ENCODE measurements at regions not wholly inside any gene's neighbourhood (a gene's known extent, or its start where the extent isn't known, plus 50 kb on each side); places are given as distances from the start of the nearest gene placed in this dataset.

DNA sequence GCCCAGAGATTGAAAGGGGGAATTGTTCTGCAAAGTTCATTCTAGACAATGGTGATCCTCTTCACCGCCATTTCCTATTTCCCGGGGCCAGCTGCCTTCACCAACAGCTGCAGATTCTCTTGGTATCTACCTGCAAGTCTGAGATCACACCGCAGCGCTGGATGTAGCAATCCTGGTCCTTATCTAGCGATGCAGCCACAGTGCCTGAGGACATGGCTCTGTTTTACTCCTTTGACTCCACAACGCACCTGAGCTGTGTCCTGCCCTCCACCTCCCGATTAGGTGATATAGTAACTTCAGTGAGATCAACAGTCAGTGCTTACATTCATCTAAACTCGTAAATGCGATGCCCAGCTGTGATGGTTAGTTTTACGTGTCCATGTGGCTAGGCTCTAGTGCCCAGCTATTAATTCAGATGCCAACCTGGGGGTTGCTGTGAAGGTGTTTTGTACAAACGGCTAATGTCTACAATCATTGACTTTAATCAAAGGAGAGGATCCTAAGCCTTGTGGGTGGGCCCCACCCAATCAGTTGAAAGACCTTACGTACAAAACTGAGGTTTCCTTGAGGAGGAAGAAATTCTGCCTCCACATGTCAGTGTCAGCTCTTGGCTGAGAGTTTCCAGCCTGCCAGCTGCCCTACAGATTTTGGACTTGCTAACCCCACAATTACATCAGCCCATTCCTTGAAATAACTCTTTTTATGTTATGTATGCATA is 189.8 kb downstream of the SH3BP4 start:
- no peak for DNase-seq

DNA sequence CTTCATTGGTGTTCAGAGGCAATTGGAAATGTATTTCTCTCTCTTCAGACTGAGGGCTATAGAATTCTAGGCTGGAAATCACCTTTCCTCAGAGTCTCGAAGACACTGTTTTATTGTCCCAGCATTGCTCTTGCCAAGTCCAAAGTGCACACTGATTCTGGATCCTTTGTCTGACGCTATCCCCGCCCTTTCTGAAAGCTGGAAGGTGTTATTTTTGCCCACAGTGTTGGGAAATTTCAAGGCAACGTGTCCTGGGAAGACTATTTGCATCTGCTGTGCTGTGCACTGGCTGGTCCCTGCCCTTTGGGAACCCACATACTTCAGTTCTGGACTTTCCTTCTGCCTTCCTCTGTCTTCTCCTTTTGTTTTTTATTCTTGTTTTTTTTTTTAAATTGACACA is 190.8 kb downstream of the SH3BP4 start:
- DNase-seq, result no peak

GRCh38 chr2:235143789-235144188 is 192.0 kb downstream of the SH3BP4 start:
- no peak for DNase-seq

- no peak for DNase-seq
Measured at GRCh38 chr2:235144291-235144690, 192.5 kb downstream of the SH3BP4 start.

GRCh38 chr2:235146206-235146605 is 194.4 kb downstream of the SH3BP4 start:
- no peak for DNase-seq

DNA sequence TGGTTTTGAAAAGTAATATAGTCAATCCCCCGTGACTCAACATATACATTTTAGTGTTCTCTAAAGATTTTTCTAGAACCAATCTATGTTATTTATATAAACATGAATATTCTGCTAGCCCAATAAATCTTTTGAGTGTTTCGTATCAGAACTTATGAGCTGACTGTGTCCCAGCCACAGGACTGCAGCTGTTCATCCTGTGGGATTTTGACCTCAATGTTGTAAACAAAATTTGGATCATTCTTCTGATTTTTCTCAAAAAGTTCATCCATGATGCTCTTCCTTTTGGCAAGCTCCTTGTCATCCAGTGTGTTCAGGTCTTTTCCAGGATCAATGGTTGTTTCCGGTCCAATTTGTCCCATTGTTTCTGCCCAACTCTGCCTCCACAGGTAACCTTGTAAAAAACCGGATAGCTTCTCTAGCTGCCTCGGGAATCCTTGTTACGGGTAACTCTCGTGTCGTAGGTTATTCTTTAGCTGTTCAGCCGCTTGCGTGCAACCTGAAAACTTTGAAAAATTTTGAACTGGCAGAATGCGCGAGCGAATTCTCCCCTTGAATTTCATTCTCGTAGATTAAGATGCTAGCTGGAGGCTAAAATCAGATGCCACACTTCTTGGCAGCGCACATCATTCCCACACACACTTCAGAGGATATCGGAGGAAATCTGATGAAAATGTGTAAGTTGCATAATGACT is 195.2 kb downstream of the SH3BP4 start:
- no peak for DNase-seq

DNA sequence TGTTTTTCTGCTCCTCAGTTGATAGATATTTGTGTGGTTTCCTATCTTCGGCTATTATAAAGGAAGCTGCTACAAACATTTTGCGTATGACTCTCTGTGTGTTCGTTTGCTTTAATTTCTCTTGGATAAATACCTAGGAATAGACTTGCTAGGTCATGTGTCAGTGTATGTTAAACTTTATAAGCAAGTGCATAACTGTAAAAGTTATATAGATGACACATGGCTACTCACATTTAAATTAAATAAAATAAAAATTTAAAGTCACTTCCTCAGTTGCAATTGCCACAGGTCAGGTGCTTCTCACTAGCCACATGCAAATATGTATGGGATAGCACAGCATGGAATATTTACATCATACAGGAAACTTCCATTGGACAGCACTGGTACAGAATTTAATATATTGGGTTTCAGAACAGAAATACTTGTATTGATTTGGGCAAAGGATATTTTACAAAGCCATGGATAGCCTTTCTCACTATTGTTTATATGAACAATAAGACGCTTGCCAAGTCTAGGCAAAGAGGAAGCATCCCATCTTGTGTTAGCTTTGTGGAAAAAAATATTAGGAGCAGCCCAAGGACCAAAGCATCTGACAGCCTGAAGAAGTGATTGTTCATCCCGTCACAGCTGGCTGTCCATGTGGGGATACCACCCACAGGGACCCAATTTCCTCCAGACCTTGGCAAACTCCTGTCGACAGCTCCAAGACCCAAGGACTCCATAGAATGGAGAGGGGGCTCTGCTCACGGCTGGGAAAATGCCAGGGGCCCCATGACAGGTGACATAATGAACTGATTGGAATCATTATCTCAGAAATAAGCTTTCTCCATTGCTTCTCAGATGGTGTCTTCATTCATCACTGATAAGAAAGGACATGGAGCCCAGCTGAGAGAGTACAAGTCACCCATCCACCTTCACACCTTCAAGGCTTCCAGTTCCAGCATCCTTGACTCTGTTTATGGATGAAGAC is 196.7 kb downstream of the SH3BP4 start:
- no peak for DNase-seq

DNA sequence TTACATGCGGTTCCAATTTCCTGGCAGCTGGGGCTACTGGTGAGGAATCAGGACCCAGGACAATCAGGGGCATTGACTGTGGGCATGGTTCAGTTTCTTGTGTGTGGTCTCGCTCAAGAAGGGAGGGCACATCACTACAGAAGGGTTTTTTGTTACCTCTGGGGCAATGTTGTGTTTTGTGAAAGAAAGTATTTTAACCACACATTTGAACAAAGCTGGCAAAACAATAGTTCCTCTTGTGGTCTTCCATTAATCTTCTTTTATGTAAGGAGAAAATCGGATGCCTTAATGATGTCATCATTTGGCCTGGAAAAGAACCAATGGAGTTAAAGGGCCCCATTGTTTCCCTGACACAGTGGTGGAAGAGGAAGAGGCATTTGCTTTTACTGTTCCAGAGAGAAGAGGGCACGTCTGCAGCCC is 197.4 kb downstream of the SH3BP4 start:
- no peak for DNase-seq

DNA sequence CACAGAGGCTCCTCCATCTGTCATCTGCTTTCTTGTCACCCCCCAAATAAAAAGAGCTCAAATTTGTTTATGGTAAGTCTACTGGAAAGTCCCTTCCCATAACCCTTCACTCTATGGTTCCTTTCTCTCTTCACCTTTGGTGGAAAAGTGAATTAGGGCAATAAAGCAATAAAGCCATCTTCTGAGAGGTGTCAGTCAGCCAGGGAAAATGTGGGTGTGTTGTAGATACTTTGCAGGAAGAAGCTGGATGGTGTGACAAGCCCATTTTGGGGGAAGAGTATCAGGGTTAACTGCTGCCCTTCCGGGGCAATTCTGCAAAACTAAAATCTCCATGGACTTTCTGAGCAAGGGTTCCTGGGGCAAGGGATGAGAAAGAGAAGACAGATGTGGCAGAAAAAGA is 197.9 kb downstream of the SH3BP4 start:
- no peak for DNase-seq

- no peak for DNase-seq
Measured at GRCh38 chr2:235151152-235151551, 199.3 kb downstream of the SH3BP4 start.

DNA sequence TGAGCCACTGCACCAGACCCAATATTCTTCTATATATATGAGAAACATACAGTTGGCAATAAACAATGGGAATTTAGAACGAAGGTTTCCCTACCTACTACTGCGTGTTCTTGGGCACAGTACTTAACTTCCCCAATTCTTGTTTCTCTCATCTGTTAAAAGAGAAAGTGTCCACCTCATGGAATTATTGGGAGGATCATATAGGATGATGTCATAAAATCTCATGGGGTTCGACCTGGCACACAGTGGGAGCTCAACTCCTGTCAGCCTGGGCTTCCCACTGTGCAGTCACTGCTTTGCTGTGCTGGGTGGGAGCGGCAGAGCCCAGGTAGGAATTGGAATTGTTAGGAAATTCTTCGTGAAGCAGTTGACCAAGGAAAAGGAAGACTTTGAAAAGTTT is 203.3 kb downstream of the SH3BP4 start:
- no peak for DNase-seq

DNA sequence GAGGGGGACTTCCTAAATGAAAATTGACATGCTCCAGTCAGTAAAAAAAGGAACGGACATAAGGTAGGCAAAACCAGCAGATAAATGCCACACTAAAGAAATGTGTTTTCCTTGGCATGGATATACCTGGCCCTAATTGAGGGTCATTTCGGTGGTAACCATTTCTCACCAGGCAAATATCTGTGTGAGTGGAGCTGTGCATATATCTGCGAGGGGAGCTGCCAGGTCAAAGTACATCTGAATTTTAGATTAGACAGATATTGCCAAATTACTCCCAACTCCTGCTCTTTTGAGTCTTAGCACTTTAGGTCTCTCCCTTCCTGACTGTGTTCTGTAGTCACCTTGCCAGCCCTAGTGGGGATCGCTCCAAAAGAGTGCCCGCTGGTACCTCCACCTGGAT is 204.2 kb downstream of the SH3BP4 start:
- no peak for DNase-seq

GRCh38 chr2:235157746-235158482 is 206.1 kb downstream of the SH3BP4 start:
- no peak for DNase-seq

DNA sequence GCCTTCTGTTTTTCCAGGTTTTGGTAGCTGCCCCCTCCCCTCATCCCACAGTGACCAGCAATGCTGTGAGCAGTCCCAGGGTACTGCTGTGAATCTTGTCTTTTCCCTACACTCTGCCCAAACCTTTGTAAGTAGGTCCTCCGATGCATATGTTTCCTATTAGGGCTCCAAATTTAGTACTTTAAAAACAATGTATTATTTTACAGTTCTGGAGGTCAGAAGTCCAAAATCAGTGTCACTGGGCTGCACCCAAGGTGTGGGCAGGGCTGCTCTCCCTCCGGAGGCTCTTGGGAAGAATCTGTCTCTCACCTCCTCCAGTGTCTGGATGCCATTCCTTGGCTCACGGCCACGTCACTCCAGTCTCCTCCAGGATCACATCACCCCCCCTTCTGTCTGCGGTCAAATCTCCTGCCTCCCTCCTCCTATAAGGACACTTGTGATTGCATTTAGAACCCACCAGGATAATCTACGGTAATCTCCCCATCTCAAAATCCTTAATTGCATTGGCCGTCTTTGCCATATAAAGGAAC is 208.5 kb downstream of the SH3BP4 start:
- no peak for DNase-seq

DNA sequence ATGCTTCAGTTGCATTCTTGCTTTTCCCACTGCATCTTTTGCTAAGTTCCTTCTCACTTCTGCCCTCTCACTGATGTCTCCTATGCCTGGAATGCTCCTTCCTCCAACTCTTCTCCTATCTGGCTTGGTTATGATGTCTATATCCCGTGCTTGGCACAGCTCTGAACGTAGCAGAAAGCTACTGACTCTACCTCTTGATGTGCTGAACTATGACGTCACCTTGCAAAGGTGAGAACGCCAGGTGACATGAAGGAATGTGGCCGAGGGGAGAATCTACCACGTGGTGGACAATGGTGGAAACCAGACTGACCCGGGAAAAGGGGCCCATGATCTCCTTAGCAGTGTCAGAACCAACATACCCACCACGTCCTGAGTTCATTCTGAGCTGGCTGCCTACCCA is 209.7 kb downstream of the SH3BP4 start:
- no peak for DNase-seq

DNA sequence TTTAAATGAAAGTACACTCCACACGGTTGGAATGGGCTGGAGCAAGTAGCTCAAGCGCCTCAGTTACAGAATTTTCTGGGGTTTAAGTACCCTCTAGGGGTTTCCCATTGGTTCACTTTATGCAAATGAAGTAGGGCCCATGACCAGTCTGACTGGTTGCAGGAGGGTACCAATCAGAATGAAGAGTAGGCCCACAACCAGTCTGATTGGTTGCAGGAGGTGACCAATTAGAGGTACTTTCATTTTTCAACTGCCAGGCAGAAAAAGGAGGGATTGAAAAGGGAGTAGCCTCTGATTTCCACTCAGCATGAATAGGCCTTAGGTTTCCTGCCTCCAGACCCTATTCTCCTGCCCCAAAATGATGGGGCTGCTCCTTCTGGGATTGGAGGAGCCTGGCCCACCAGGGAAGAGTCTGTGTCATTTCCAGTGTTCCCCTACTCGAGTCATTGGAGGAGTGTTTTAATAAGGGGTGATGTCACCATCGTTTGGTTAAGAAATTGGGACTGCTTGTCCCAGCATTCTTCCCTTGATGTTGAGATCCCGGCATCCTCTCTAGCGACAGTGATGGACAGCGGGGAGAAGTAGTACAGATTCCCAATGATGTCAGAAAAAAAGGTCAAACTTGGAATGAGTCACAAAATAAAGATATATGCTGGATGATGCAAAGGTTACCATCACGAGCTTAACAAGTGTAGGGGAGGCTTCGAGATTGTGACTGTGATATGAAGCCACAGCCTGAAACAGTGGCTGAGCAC is 210.4 kb downstream of the SH3BP4 start:
- DNase-seq, result no peak

DNA sequence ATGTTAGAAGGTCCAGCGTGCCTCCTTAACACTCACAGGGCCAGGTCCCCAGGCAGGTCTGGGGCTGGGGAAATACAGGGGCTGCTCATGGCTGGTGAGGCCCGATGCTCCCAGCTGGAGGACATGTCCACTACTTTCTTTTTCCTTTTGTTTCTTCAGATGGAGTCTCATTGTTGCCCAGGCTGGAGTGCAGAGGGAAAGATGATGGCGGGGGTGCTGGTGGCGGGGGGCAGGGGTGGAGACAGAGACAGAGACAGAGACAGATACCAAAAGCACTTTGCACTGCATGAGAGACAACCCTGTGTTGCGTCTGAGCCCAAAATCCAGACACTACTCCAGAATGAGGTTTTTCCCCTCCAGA is 211.0 kb downstream of the SH3BP4 start:
- DNase-seq, result no peak

DNA sequence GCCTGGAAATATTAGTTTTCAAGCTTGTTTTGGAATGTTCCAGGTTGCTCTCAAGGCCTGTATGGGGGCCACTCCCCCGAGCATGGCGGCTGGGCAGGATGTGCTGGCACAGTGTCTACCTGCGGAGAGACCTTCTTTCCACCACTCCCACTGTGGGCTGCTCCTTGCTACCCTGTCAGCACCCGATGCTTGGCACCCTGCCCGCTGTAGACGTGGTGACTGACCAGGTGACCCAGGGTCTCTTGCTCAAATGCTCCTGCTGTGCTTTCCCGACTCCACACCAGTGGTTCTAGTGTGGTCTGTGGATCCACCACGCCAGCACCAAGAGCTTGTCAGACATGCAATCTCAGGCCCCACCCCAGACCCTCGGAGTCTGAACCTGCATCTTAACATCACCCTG is 213.3 kb downstream of the SH3BP4 start:
- no peak for DNase-seq

GRCh38 chr2:235165631-235166030 is 213.8 kb downstream of the SH3BP4 start:
- no peak for DNase-seq

- DNase-seq, result no peak
Measured at GRCh38 chr2:235168174-235168979, 216.6 kb downstream of the SH3BP4 start.

DNA sequence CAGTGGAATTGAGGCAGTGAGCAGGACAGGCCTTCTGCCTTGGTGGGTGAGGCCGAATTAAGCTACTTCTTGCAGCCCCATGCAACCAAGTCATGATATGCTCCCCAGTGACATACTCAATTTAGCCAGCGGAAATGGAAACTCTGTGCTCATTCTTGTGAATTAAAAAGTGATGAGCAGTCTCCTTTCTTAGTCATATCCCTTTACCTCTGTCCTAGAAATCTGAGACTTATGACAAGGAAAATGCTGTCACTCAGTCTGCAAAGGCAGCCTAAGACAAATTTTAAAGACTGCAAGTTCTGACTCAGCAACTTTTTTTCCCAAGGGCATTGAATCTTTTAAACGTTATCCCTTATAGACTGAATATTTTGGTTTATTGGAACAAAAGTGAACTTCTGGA is 218.2 kb downstream of the SH3BP4 start:
- no peak for DNase-seq

Data from stimulated activated CD4-positive, alpha-beta T cell treated with anti-CD3 and anti-CD28 coated beads, Interleukin-4, amount 100 ng/mL, for 24 hours (primary cell).